ENCODE measurements at regions not wholly inside any gene's neighbourhood (a gene's known extent, or its start where the extent isn't known, plus 50 kb on each side); places are given as distances from the start of the nearest gene placed in this dataset.

- Histone ChIP-seq H3K4me1 (replicated peaks in 1 of 4; ENCODE audit: control insufficient read depth in 3 of 4, insufficient read depth in 4 of 4, low read length in 3 of 4) (no peaks in the 10 kb centered on the region), H2AFZ (ENCODE audit: low read length) (no peak overlapping the region), H3K27ac (ENCODE audit: low read depth, low read length) (no peak overlapping the region), H3K4me2 (ENCODE audit: insufficient read depth in 1 of 2, low read depth in 2 of 2, low read length in 2 of 2) (no peak overlapping the region), H3K27me3 (replicated peaks in 1 of 4; ENCODE audit: control insufficient read depth in 3 of 4, extremely low read depth in 1 of 4, insufficient read depth in 3 of 4, low read length in 3 of 4) (no peaks in the 10 kb centered on the region), H3K14ac (ENCODE audit: insufficient read length) (no peak overlapping the region), H2BK120ac (replicated peaks; ENCODE audit: low read depth, low read length) (no peak overlapping the region), H3K9me3 (ENCODE audit: insufficient read depth in 2 of 2, low read depth in 1 of 2, low read length in 1 of 2) (no peaks in the 10 kb centered on the region), H3K4me3 (ENCODE audit: extremely low read depth in 1 of 4, insufficient read depth in 2 of 4, low read depth in 3 of 4, low read length in 4 of 4) (no peak overlapping the region), H2BK20ac (ENCODE audit: low read length) (no peak overlapping the region), H3K79me1 (ENCODE audit: low read depth, low read length) (no peaks in the 10 kb centered on the region), H2BK12ac (ENCODE audit: low read depth, low read length) (no peak overlapping the region), H3K18ac (ENCODE audit: extremely low read depth, low read length) (no peak overlapping the region), H3K23ac (ENCODE audit: insufficient read length) (no peak overlapping the region), H3K9ac (replicated peaks in 1 of 4; ENCODE audit: extremely low read depth in 1 of 4, low read depth in 3 of 4, low read length in 3 of 4) (no peak overlapping the region), H4K20me1 (replicated peaks in 1 of 2; ENCODE audit: control insufficient read depth in 1 of 2, insufficient read depth in 2 of 2, low read length in 2 of 2) (no peaks in the 10 kb centered on the region), H3K4ac (replicated peaks; ENCODE audit: insufficient read length, low read depth, low read length) (no peak overlapping the region), H4K5ac (ENCODE audit: insufficient read length, low read depth, low read length) (no peak overlapping the region), H3K79me2 (ENCODE audit: control insufficient read depth in 1 of 2, insufficient read depth in 2 of 2, low read length in 2 of 2) (no peaks in the 10 kb centered on the region), H2AK5ac (ENCODE audit: low read depth, low read length) (no peak overlapping the region), H3K56ac (replicated peaks; ENCODE audit: insufficient read length, low read depth, low read length) (no peak overlapping the region), H3K36me3 (ENCODE audit: control insufficient read depth in 2 of 4, insufficient read depth in 4 of 4, low read length in 3 of 4) (no peaks in the 10 kb centered on the region), H4K8ac (ENCODE audit: extremely low read depth, insufficient read depth, low read length) (no peak overlapping the region), H3K23me2 (ENCODE audit: low read depth, low read length) (no peaks in the 10 kb centered on the region), H2BK5ac (ENCODE audit: low read depth, low read length) (no peak overlapping the region), H4K91ac (replicated peaks; ENCODE audit: insufficient read length, low read length) (no peak overlapping the region), H2BK15ac (ENCODE audit: low read length) (no peak overlapping the region)
- FAIRE-seq (no peak), DNase-seq (ENCODE audit: low read depth in 1 of 2, low spot score in 2 of 2) (no peak)
- WGBS, 2 experiments (ENCODE audit: extremely low coverage in 1 of 2, insufficient coverage in 1 of 2, insufficient read length in 1 of 2, insufficient replicate concordance in 2 of 2, low coverage in 1 of 2, low lambda C conversion rate in 2 of 2, missing lambda C conversion rate in 1 of 2): 97% methylated on average over 3 of the region's 3 CpGs; no CpG with 5 or more reads in 1 of the 2 experiments
- POLR2A ChIA-PET (ENCODE audit: partially characterized antibody): no interaction called here
- CTCF ChIA-PET (ENCODE audit: partially characterized antibody): interaction anchor here (1.0 to 2.5 kb wide), 4 partner anchors 10 to 116 kb away, joined by 3 to 6 read pairs (median 3); no protein-coding TSS in a partner anchor
- no peak for TF ChIP-seq JUN (IDR thresholded peaks at IDR 0.05; ENCODE audit: low read depth, low read length)
- TF ChIP-seq POLR2AphosphoS5 (IDR thresholded peaks at IDR 0.05; ENCODE audit: low read depth, low read length): no peak
- no peak for TF ChIP-seq SAP30 (IDR thresholded peaks at IDR 0.05; ENCODE audit: insufficient read depth, insufficient replicate concordance, low read length)
- TF ChIP-seq POLR2A (IDR thresholded peaks at IDR 0.05; ENCODE audit: control extremely low read depth in 1 of 2, low read depth in 2 of 2, low read length in 2 of 2): no peak
- TF ChIP-seq EP300 (IDR thresholded peaks at IDR 0.05; ENCODE audit: borderline replicate concordance in 1 of 2, low read depth in 2 of 2, low read length in 2 of 2): no peak
- TF ChIP-seq TCF12 (IDR thresholded peaks at IDR 0.05; ENCODE audit: low read depth, low read length): no peak
- TF ChIP-seq BACH1 (IDR thresholded peaks at IDR 0.05; ENCODE audit: low read length): no peak
- TF ChIP-seq CBX8 (IDR thresholded peaks at IDR 0.05; ENCODE audit: borderline replicate concordance, low read depth, low read length): no peak
- no peak for TF ChIP-seq KDM4A (IDR thresholded peaks at IDR 0.05; ENCODE audit: low read depth, low read length, severe bottlenecking)
- no peak for TF ChIP-seq TAF7 (optimal IDR thresholded peaks at IDR 0.05; ENCODE audit: borderline replicate concordance, low read depth, low read length)
- TF ChIP-seq TEAD4 (IDR thresholded peaks at IDR 0.05; ENCODE audit: low read depth, low read length): no peak
- TF ChIP-seq RFX5 (IDR thresholded peaks at IDR 0.05; ENCODE audit: borderline replicate concordance, low read depth, low read length): no peak
- no peak for TF ChIP-seq MAX (IDR thresholded peaks at IDR 0.05)
- no peak for TF ChIP-seq GTF2F1 (IDR thresholded peaks at IDR 0.05; ENCODE audit: borderline replicate concordance, low read depth, low read length)
- TF ChIP-seq ATF3 (IDR thresholded peaks at IDR 0.05; ENCODE audit: insufficient read depth, low read depth, low read length): no peak
Observed at GRCh38 chr7:47217086-47217485, 364.8 kb downstream of the TNS3 start.

Data from H1 (cell line).